C4-2B (cell line): ENCODE measurements at regions not wholly inside any gene's neighbourhood (a gene's known extent, or its start where the extent isn't known, plus 50 kb on each side); places are given as distances from the start of the nearest gene placed in this dataset.

Experiments
- CTCF ChIP-seq: fragments of 450-650 bp; conservative IDR thresholded peaks from 2 replicates; pipeline ENCODE4 v1.5.1; 2017; ENCODE audit warnings: mild to moderate bottlenecking
- ZFX ChIP-seq: fragments of 450-650 bp; IDR thresholded peaks from 2 replicates; pipeline ENCODE4 v1.6.1; 2017

GRCh38 chr10:60555700-60556099 is 166.0 kb upstream of the ANK3 start:
- TF ChIP-seq CTCF (no peak), ZFX (no peak)
